Activated CD4-positive, alpha-beta memory T cell treated with anti-CD3 and anti-CD28 coated beads, Interleukin-2, amount 10 ng/mL, durations not matched to agents 7 days and 5 days (primary cell): ENCODE measurements at regions not wholly inside any gene's neighbourhood (a gene's known extent, or its start where the extent isn't known, plus 50 kb on each side); places are given as distances from the start of the nearest gene placed in this dataset.
A peak's percentile ranks its signal among the peaks of the same experiment; 100 is the strongest.

ENCODE experiments used
- CTCF ChIA-PET: fragments of 350-600 bp; sonication (Branson Sonifier 250); formaldehyde crosslinking; loops from one replicate; lab custom pipeline; 2021; ENCODE audit warnings: antibody characterized with exemption, inconsistent platforms; lab: Charles Lee
- POLR2A ChIA-PET: fragments of 350-600 bp; sonication (Branson Sonifier 250); formaldehyde crosslinking; loops from one replicate; lab custom pipeline; 2021; ENCODE audit warnings: antibody characterized with exemption; lab: Charles Lee
- DNase-seq: peaks from one replicate; pipeline ENCODE4 v3.0.0-alpha.2; 2020
- H3K27ac Mint-ChIP-seq: one replicate; pipeline ENCODE4 v1.8.0; 2021; ENCODE audit warnings: mild to moderate bottlenecking, mixed read lengths
- H3K27me3 Mint-ChIP-seq: one replicate; pipeline ENCODE4 v1.8.0; 2021; ENCODE audit warnings: mixed read lengths
- H3K36me3 Mint-ChIP-seq: one replicate; pipeline ENCODE4 v1.8.0; 2021; ENCODE audit warnings: low read depth, mixed read lengths
- H3K4me1 Mint-ChIP-seq: one replicate; pipeline ENCODE4 v1.8.0; 2021; ENCODE audit warnings: mixed read lengths
- H3K4me3 Mint-ChIP-seq: one replicate; pipeline ENCODE4 v1.8.0; 2021; ENCODE audit warnings: mild to moderate bottlenecking, mixed read lengths
- H3K9me3 Mint-ChIP-seq: one replicate; pipeline ENCODE4 v1.8.0; 2021; ENCODE audit warnings: mixed read lengths

- H3K4me1 Mint-ChIP-seq: no peaks in the 10 kb centered on the region
- ChIA-PET CTCF (no interaction called here), POLR2A (no interaction called here)
- H3K36me3 Mint-ChIP-seq: no peaks in the 10 kb centered on the region
- H3K27ac Mint-ChIP-seq: no peak overlapping the region
- H3K27me3 Mint-ChIP-seq: no peaks in the 10 kb centered on the region
- no peak for DNase-seq
- H3K4me3 Mint-ChIP-seq: no peak overlapping the region
- H3K9me3 Mint-ChIP-seq: no peaks in the 10 kb centered on the region
Measured at GRCh38 chr13:76439546-76439945, 446.7 kb downstream of the KCTD12 start.

GRCh38 chr13:76438050-76438449 is 448.2 kb downstream of the KCTD12 start:
- no peak overlapping the region for H3K4me3 Mint-ChIP-seq
- H3K36me3 Mint-ChIP-seq: no peaks in the 10 kb centered on the region
- POLR2A ChIA-PET: no interaction called here

GRCh38 chr13:76425935-76426334 is 460.3 kb downstream of the KCTD12 start:
- Mint-ChIP-seq H3K4me1 (no peaks in the 10 kb centered on the region), H3K27ac (no peak overlapping the region), H3K36me3 (no peaks in the 10 kb centered on the region), H3K4me3 (no peak overlapping the region), H3K9me3 (no peaks in the 10 kb centered on the region), H3K27me3 (no peaks in the 10 kb centered on the region)
- ChIA-PET POLR2A (no interaction called here), CTCF (interaction anchor here (0.8 kb wide), 1 partner anchor 550 kb away, joined by 4 read pairs; no protein-coding TSS in a partner anchor)
- no peak for DNase-seq

More at GRCh38 chr13:76438050-76438449, 448.2 kb downstream of the KCTD12 start:
- DNase-seq: no peak
- no peaks in the 10 kb centered on the region for H3K4me1 Mint-ChIP-seq
- H3K27ac Mint-ChIP-seq: no peak overlapping the region
- H3K27me3 Mint-ChIP-seq: no peaks in the 10 kb centered on the region
- H3K9me3 Mint-ChIP-seq: no peaks in the 10 kb centered on the region
- CTCF ChIA-PET: no interaction called here

- ChIA-PET CTCF (no interaction called here), POLR2A (no interaction called here)
- Mint-ChIP-seq H3K9me3 (no peaks in the 10 kb centered on the region), H3K4me1 (no peaks in the 10 kb centered on the region), H3K36me3 (no peaks in the 10 kb centered on the region), H3K27me3 (no peaks in the 10 kb centered on the region), H3K4me3 (no peak overlapping the region), H3K27ac (no peak overlapping the region)
- no peak for DNase-seq
Measured at GRCh38 chr13:76421011-76421410, 465.2 kb downstream of the KCTD12 start.

- H3K36me3 Mint-ChIP-seq: no peaks in the 10 kb centered on the region
- no peaks in the 10 kb centered on the region for H3K4me1 Mint-ChIP-seq
- DNase-seq: no peak
- no peaks in the 10 kb centered on the region for H3K9me3 Mint-ChIP-seq
- no peak overlapping the region for H3K27ac Mint-ChIP-seq
- POLR2A ChIA-PET: no interaction called here
- no peaks in the 10 kb centered on the region for H3K27me3 Mint-ChIP-seq
- no peak overlapping the region for H3K4me3 Mint-ChIP-seq
- CTCF ChIA-PET: no interaction called here
Measured at GRCh38 chr13:76418404-76418803, 467.8 kb downstream of the KCTD12 start.

- Mint-ChIP-seq H3K4me3 (no peak overlapping the region), H3K27me3 (no peaks in the 10 kb centered on the region), H3K4me1 (no peaks in the 10 kb centered on the region), H3K36me3 (no peaks in the 10 kb centered on the region), H3K27ac (no peak overlapping the region), H3K9me3 (no peaks in the 10 kb centered on the region)
- ChIA-PET CTCF (no interaction called here), POLR2A (no interaction called here)
- no peak for DNase-seq
Measured at GRCh38 chr13:76414320-76414719, 471.9 kb downstream of the KCTD12 start.

GRCh38 chr13:76406243-76406642 is 480.0 kb downstream of the KCTD12 start:
- no peaks in the 10 kb centered on the region for H3K36me3 Mint-ChIP-seq

GRCh38 chr13:76398425-76398824 is 487.8 kb downstream of the KCTD12 start:
- no peaks in the 10 kb centered on the region for H3K9me3 Mint-ChIP-seq
- H3K4me3 Mint-ChIP-seq: no peak overlapping the region
- H3K4me1 Mint-ChIP-seq: peaks cover 15% of the 10 kb centered on the region
- ChIA-PET CTCF (no interaction called here), POLR2A (no interaction called here)
- DNase-seq: no peak
- H3K27ac Mint-ChIP-seq: no peak overlapping the region
- peaks cover 2% of the 10 kb centered on the region for H3K36me3 Mint-ChIP-seq
- H3K27me3 Mint-ChIP-seq: no peaks in the 10 kb centered on the region

More at GRCh38 chr13:76406243-76406642, 480.0 kb downstream of the KCTD12 start:
- POLR2A ChIA-PET: no interaction called here
- no peaks in the 10 kb centered on the region for H3K27me3 Mint-ChIP-seq
- no peak overlapping the region for H3K27ac Mint-ChIP-seq
- no peak overlapping the region for H3K4me3 Mint-ChIP-seq
- no peaks in the 10 kb centered on the region for H3K4me1 Mint-ChIP-seq
- CTCF ChIA-PET: no interaction called here
- no peak for DNase-seq
- peaks cover 1% of the 10 kb centered on the region for H3K9me3 Mint-ChIP-seq

GRCh38 chr13:76397413-76397812 is 488.8 kb downstream of the KCTD12 start:
- no peak overlapping the region for H3K4me3 Mint-ChIP-seq
- peak; percentile 19 for DNase-seq
- no peaks in the 10 kb centered on the region for H3K27me3 Mint-ChIP-seq
- H3K9me3 Mint-ChIP-seq: no peaks in the 10 kb centered on the region
- POLR2A ChIA-PET: interaction anchor here (0.9 kb wide), 1 partner anchor 9 kb away, joined by 3 read pairs; no protein-coding TSS in a partner anchor
- CTCF ChIA-PET: no interaction called here
- H3K4me1 Mint-ChIP-seq: peaks cover 15% of the 10 kb centered on the region
- peak overlapping the region; percentile 86 for H3K27ac Mint-ChIP-seq
- peaks cover 2% of the 10 kb centered on the region for H3K36me3 Mint-ChIP-seq

GRCh38 chr13:76389321-76389720 is 496.9 kb downstream of the KCTD12 start:
- ChIA-PET POLR2A (interaction anchor here (1.4 kb wide), 1 partner anchor 8 kb away, joined by 3 read pairs; no protein-coding TSS in a partner anchor), CTCF (no interaction called here)
- Mint-ChIP-seq H3K27ac (no peak overlapping the region), H3K4me3 (no peak overlapping the region), H3K4me1 (no peaks in the 10 kb centered on the region), H3K27me3 (no peaks in the 10 kb centered on the region), H3K9me3 (no peaks in the 10 kb centered on the region), H3K36me3 (no peaks in the 10 kb centered on the region)
- no peak for DNase-seq

- CTCF ChIA-PET: no interaction called here
- Mint-ChIP-seq H3K36me3 (no peaks in the 10 kb centered on the region), H3K27me3 (no peaks in the 10 kb centered on the region), H3K27ac (no peak overlapping the region), H3K4me3 (no peak overlapping the region), H3K4me1 (no peaks in the 10 kb centered on the region), H3K9me3 (no peaks in the 10 kb centered on the region)
- no peak for DNase-seq
- POLR2A ChIA-PET: no interaction called here
Measured at GRCh38 chr13:76387566-76387965, 498.6 kb downstream of the KCTD12 start.

GRCh38 chr13:76386321-76386720 is 499.9 kb downstream of the KCTD12 start:
- Mint-ChIP-seq H3K4me3 (no peak overlapping the region), H3K27me3 (no peaks in the 10 kb centered on the region), H3K36me3 (no peaks in the 10 kb centered on the region), H3K27ac (no peak overlapping the region), H3K4me1 (no peaks in the 10 kb centered on the region), H3K9me3 (no peaks in the 10 kb centered on the region)
- ChIA-PET CTCF (no interaction called here), POLR2A (no interaction called here)
- no peak for DNase-seq

- POLR2A ChIA-PET: no interaction called here
- Mint-ChIP-seq H3K27me3 (no peaks in the 10 kb centered on the region), H3K9me3 (no peaks in the 10 kb centered on the region), H3K36me3 (no peaks in the 10 kb centered on the region), H3K27ac (no peak overlapping the region), H3K4me1 (no peaks in the 10 kb centered on the region), H3K4me3 (no peak overlapping the region)
- CTCF ChIA-PET: no interaction called here
- no peak for DNase-seq
Measured at GRCh38 chr13:76385586-76385985, 500.6 kb downstream of the KCTD12 start.

- Mint-ChIP-seq H3K36me3 (no peaks in the 10 kb centered on the region), H3K27ac (no peak overlapping the region), H3K27me3 (no peaks in the 10 kb centered on the region), H3K9me3 (no peaks in the 10 kb centered on the region), H3K4me3 (no peak overlapping the region), H3K4me1 (no peaks in the 10 kb centered on the region)
- ChIA-PET CTCF (interaction anchor here (0.6 kb wide), 1 partner anchor 507 kb away, joined by 3 read pairs; no protein-coding TSS in a partner anchor), POLR2A (no interaction called here)
- DNase-seq: no peak
Measured at GRCh38 chr13:76383676-76384461, 502.3 kb downstream of the KCTD12 start.
